Upper lobe of right lung (tissue), 1 donor: ENCODE measurements at regions not wholly inside any gene's neighbourhood (a gene's known extent, or its start where the extent isn't known, plus 50 kb on each side); places are given as distances from the start of the nearest gene placed in this dataset.

ENCODE experiments used
- ATAC-seq: fragments of 200-7000 bp; cut with Tn5 transposase; one replicate; pipeline ENCODE4 v1.9.1; 2020; ENCODE audit warnings: mild to moderate bottlenecking, moderate library complexity
- DNase-seq: peaks from one replicate; pipeline ENCODE4 v3.0.0-alpha.2; 2020
- H3K27ac ChIP-seq: fragments of 200-600 bp; one replicate; pipeline ENCODE4 v1.8.0; 2022
- H3K27me3 ChIP-seq: fragments of 200-600 bp; one replicate; pipeline ENCODE4 v1.8.0; 2022; ENCODE audit warnings: mild to moderate bottlenecking
- H3K36me3 ChIP-seq: fragments of 200-600 bp; one replicate; pipeline ENCODE4 v1.8.0; 2022
- H3K4me1 ChIP-seq: fragments of 200-600 bp; one replicate; pipeline ENCODE4 v1.8.0; 2022
- H3K4me3 ChIP-seq: fragments of 200-600 bp; one replicate; pipeline ENCODE4 v1.8.0; 2022; ENCODE audit warnings: mild to moderate bottlenecking
- H3K9me3 ChIP-seq: fragments of 200-600 bp; one replicate; pipeline ENCODE4 v1.8.0; 2022
- CTCF ChIP-seq: fragments of 200-600 bp; IDR thresholded peaks from one replicate; pipeline ENCODE4 v1.8.0; 2022; ENCODE audit warnings: antibody characterized with exemption
- intact Hi-C: fragments of 100-400 bp; cut with DNase I; formaldehyde crosslinking; loops from one replicate; pipeline ENCODE4 v1.11.0; 2022
- donor health status: DM: no; HTN: yes; CAD: no; lungs with severe emphysema.

GRCh38 chr16:51201604-51202003 is 50.5 kb upstream of the SALL1 start:
- TF ChIP-seq CTCF = no peak
- H3K27ac ChIP-seq = no peak overlapping the region
- no peaks in the 10 kb centered on the region for H3K4me1 ChIP-seq
- no peaks in the 10 kb centered on the region for H3K36me3 ChIP-seq
- intact Hi-C loops = no loop called here
- H3K27me3 ChIP-seq = no peaks in the 10 kb centered on the region
- H3K9me3 ChIP-seq = no peaks in the 10 kb centered on the region
- DNase-seq (no peak), ATAC-seq (no peak)
- H3K4me3 ChIP-seq = no peak overlapping the region
